ENCODE measurements at regions not wholly inside any gene's neighbourhood (a gene's known extent, or its start where the extent isn't known, plus 50 kb on each side); places are given as distances from the start of the nearest gene placed in this dataset.

- intact Hi-C loops (cut with DNase I; ENCODE audit: low total_unique reads), result no loop called here
- Histone ChIP-seq H3K4me1 (peaks cover 3 to 42% (median 16%) of the 10 kb centered on the region in 6 donors), H3K27ac (no peak overlapping the region), H3K4me3 (no peak overlapping the region), H3K36me3 (no peaks in the 10 kb centered on the region), H3K9me3 (no peaks in the 10 kb centered on the region), H3K27me3 (replicated peaks in 1 of 7) (no peaks in the 10 kb centered on the region)
- no peak for DNase-seq
- TF ChIP-seq POLR2AphosphoS5 (IDR thresholded peaks at IDR 0.05), result no peak
- no peak for TF ChIP-seq POLR2A (IDR thresholded peaks at IDR 0.05)
- TF ChIP-seq, protein P1, sequence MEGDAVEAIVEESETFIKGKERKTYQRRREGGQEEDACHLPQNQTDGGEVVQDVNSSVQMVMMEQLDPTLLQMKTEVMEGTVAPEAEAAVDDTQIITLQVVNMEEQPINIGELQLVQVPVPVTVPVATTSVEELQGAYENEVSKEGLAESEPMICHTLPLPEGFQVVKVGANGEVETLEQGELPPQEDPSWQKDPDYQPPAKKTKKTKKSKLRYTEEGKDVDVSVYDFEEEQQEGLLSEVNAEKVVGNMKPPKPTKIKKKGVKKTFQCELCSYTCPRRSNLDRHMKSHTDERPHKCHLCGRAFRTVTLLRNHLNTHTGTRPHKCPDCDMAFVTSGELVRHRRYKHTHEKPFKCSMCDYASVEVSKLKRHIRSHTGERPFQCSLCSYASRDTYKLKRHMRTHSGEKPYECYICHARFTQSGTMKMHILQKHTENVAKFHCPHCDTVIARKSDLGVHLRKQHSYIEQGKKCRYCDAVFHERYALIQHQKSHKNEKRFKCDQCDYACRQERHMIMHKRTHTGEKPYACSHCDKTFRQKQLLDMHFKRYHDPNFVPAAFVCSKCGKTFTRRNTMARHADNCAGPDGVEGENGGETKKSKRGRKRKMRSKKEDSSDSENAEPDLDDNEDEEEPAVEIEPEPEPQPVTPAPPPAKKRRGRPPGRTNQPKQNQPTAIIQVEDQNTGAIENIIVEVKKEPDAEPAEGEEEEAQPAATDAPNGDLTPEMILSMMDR (IDR thresholded peaks at IDR 0.05 in 8 of 11, conservative IDR thresholded peaks at IDR 0.05 in 3 of 11), result no peak
- 53 to 63% (median 60%) methylated on average over 6 of the region's 6 CpGs for WGBS, 5 donors
Observed at GRCh38 chr3:177935047-177935446, 601.2 kb upstream of the KCNMB2 start.

DNA sequence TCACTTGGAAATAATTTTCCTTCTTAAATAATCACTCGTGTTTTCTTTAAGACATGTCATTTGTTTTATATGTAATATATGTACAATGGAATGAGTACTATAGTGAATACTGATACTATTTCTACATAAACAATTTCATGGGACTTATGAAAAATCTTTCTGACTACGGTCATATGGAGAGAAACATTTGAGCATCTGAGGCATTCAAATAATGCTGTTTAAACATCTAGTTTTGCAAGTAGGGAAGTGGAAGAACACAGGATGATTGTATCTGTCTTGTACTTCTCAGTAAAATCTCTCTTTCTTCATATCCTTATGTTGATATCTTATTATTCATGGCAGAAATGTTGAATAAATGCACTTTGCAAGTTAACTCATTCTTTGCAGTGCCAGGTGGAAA, 599.5 kb upstream of the KCNMB2 start:
- DNase-seq, result no peak
- intact Hi-C loops (cut with DNase I; ENCODE audit: low total_unique reads), result no loop called here
- Histone ChIP-seq H3K27me3 (replicated peaks in 1 of 7) (no peaks in the 10 kb centered on the region), H3K27ac (no peak overlapping the region), H3K36me3 (no peaks in the 10 kb centered on the region), H3K4me1 (peaks cover 2 to 32% (median 15%) of the 10 kb centered on the region in 6 donors), H3K4me3 (no peak overlapping the region), H3K9me3 (no peaks in the 10 kb centered on the region)
- no peak for TF ChIP-seq POLR2AphosphoS5 (IDR thresholded peaks at IDR 0.05)
- TF ChIP-seq, protein P1 (IDR thresholded peaks at IDR 0.05 in 8 of 11, conservative IDR thresholded peaks at IDR 0.05 in 3 of 11), result no peak
- TF ChIP-seq POLR2A (IDR thresholded peaks at IDR 0.05), result no peak
- 80 to 92% (median 88%) methylated on average over 2 of the region's 2 CpGs for WGBS, 5 donors

- H3K27ac ChIP-seq, result no peak overlapping the region
- no peaks in the 10 kb centered on the region for H3K27me3 ChIP-seq (replicated peaks in 1 of 7)
- H3K4me1 ChIP-seq, result peaks cover 0 to 38% (median 18%) of the 10 kb centered on the region in 6 donors
- WGBS, 5 donors, result 91 to 96% (median 93%) methylated on average over 2 of the region's 2 CpGs
- TF ChIP-seq POLR2A (IDR thresholded peaks at IDR 0.05), result no peak
- H3K9me3 ChIP-seq, result no peaks in the 10 kb centered on the region
- H3K36me3 ChIP-seq, result no peaks in the 10 kb centered on the region
- no peak overlapping the region for H3K4me3 ChIP-seq
- intact Hi-C loops (cut with DNase I; ENCODE audit: low total_unique reads), result no loop called here
- no peak for DNase-seq
Observed at GRCh38 chr3:177942911-177943310, 593.3 kb upstream of the KCNMB2 start.

DNA sequence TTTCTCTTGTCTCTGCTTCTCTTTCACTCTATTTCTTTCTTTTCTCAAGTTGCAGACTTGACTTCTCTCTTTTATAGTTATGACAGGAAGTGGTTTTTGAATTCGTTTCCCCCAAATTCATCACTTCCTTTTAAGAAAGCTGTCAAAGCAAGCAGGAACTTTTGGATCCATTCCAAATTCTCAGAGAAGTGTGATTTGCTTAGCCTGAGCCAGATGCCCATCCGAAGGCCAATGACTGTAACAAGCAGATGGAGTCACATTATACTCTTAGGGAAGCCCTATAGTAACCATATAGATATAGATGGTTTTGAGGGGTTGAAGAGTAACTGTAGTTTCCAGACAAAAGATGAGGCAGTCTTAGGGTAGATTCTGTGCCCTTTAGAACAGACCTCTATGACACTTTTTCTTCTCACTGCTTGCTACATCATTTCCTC, 592.0 kb upstream of the KCNMB2 start:
- no peak for DNase-seq
- Histone ChIP-seq H3K27ac (peak overlapping the region in 6 of 8 donors; percentile 21 to 78 (median 57)), H3K27me3 (replicated peaks in 1 of 7) (no peaks in the 10 kb centered on the region), H3K36me3 (no peaks in the 10 kb centered on the region), H3K4me1 (peaks cover 0 to 38% (median 18%) of the 10 kb centered on the region in 6 donors), H3K9me3 (no peaks in the 10 kb centered on the region), H3K4me3 (peak overlapping the region in 1 of 8 donors; percentile 28)
- intact Hi-C loops (cut with DNase I; ENCODE audit: low total_unique reads), result no loop called here
- TF ChIP-seq POLR2AphosphoS5 (IDR thresholded peaks at IDR 0.05) (no peak), POLR2A (IDR thresholded peaks at IDR 0.05) (no peak)
- TF ChIP-seq, protein P1 (IDR thresholded peaks at IDR 0.05 in 8 of 11, conservative IDR thresholded peaks at IDR 0.05 in 3 of 11), result no peak
- WGBS, 5 donors, result 10 to 19% (median 16%) methylated on average over 2 of the region's 2 CpGs

DNA sequence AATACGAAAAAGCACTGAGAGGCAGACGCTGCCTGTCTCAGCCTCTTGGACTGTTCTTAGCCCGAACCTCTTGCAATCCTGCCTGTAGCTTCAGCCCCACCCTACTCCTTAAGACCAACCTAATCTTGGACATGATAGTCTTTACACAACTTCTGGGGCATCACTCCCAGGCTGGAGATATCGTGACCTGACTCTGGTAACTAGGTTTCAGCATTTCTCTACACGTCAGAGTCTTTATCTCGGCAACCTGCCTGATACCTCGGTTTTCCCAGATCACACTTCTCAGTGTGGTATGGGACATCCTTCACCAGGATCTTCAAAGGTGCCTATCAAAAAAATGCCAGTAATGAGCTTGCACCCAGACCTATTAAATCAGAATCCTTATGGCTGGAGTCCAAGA, 590.2 kb upstream of the KCNMB2 start:
- H3K36me3 ChIP-seq, result no peaks in the 10 kb centered on the region
- H3K4me1 ChIP-seq, result peaks cover 0 to 38% (median 18%) of the 10 kb centered on the region in 6 donors
- DNase-seq, result no peak
- intact Hi-C loops (cut with DNase I; ENCODE audit: low total_unique reads), result no loop called here
- no peaks in the 10 kb centered on the region for H3K27me3 ChIP-seq (replicated peaks in 1 of 7)
- H3K27ac ChIP-seq, result no peak overlapping the region
- WGBS, 5 donors, result 93 to 98% (median 97%) methylated on average over 7 of the region's 7 CpGs
- no peak overlapping the region for H3K4me3 ChIP-seq
- no peaks in the 10 kb centered on the region for H3K9me3 ChIP-seq
- TF ChIP-seq POLR2AphosphoS5 (IDR thresholded peaks at IDR 0.05) (no peak), POLR2A (IDR thresholded peaks at IDR 0.05) (no peak)
- TF ChIP-seq, protein P1 (IDR thresholded peaks at IDR 0.05 in 8 of 11, conservative IDR thresholded peaks at IDR 0.05 in 3 of 11), result no peak

Data from spleen (tissue), 11 donors.